Heart right ventricle (tissue), 16 donors: ENCODE measurements at regions not wholly inside any gene's neighbourhood (a gene's known extent, or its start where the extent isn't known, plus 50 kb on each side); places are given as distances from the start of the nearest gene placed in this dataset.

Experiments
- ATAC-seq, 8 donors: fragments of 200-7000 bp; cut with Tn5 transposase; one replicate each; pipeline ENCODE4 v1.9.1; 2020; ENCODE audit warnings: mild to moderate bottlenecking in 8 of 8, moderate library complexity in 8 of 8, moderate number of reproducible peaks in 1 of 8
- DNase-seq, 2 donors: peaks; one replicate each; pipeline ENCODE4 v3.0.0-alpha.2; 2020
- H3K27ac ChIP-seq, 10 donors: fragments of 200-600 bp; sonication (generic) in 2 of 10; one replicate each; pipeline versions ENCODE4 v1.5.0 to v1.8.0; 2020 to 2022; ENCODE audit warnings: mild to moderate bottlenecking in 3 of 10
- H3K27me3 ChIP-seq, 7 donors: fragments of 200-600 bp; one replicate each; pipeline ENCODE4 v1.8.0; 2021 to 2022; ENCODE audit warnings: mild to moderate bottlenecking in 2 of 7
- H3K36me3 ChIP-seq, 9 donors: fragments of 200-600 bp; sonication (generic) in 1 of 9; one replicate each; pipeline versions ENCODE4 v1.5.0 to v1.8.0; 2020 to 2022; ENCODE audit warnings: mild to moderate bottlenecking in 2 of 9
- H3K4me1 ChIP-seq, 9 donors: fragments of 200-600 bp; sonication (generic) in 1 of 9; one replicate each; pipeline versions ENCODE4 v1.5.0 to v1.8.0; 2020 to 2022; ENCODE audit warnings: mild to moderate bottlenecking in 4 of 9
- H3K4me3 ChIP-seq, 10 donors: fragments of 200-600 bp; sonication (generic) in 2 of 10; one replicate each; pipeline versions ENCODE4 v1.5.0 to v1.8.0; 2020 to 2022; ENCODE audit warnings: mild to moderate bottlenecking in 7 of 10, moderate library complexity in 2 of 10
- H3K9me3 ChIP-seq, 11 donors: fragments of 200-600 bp in 10 of 11; sonication (generic) in 2 of 11; one replicate each; pipeline versions ENCODE4 v1.5.0 to v1.8.0; 2013 to 2022; ENCODE audit warnings: mild to moderate bottlenecking in 2 of 11, control low read depth in 1 of 11, moderate library complexity in 1 of 11
- WGBS, 2 donors: extraction: QIAGEN DNeasy Blood & Tissue Kit; methylation state at CpG; one replicate each; pipeline ENCODE4 v1.1.7; 2013; ENCODE audit warnings: inconsistent platforms in 1 of 2; 5-methylcytosine and 5-hydroxymethylcytosine counted together
- intact Hi-C, 10 donors: fragments of 100-400 bp; cut with DNase I; formaldehyde crosslinking; loops; one replicate each; pipeline versions ENCODE4 v1.11.1 to v1.14.2; 2022
- TF ChIP-seq, protein P1 (sequence below), 9 donors: fragments of 200-600 bp; sonication (generic) in 2 of 9; IDR thresholded peaks; one replicate each; pipeline versions ENCODE4 v1.5.0 to v1.8.0; 2021 to 2022; ENCODE audit warnings: antibody characterized with exemption in 9 of 9, mild to moderate bottlenecking in 5 of 9, moderate library complexity in 1 of 9
- donor health status: Arrhythmogenic right ventricular cardiomyopathy.
- donor health status: ischemic (EF 13 %, LVEDD 7.1; RV severe dilation, severe dysfunction).
- donor health status: healthy with polysubstance abuse.
- donor health status: DM: no; HTN: yes; CAD: no.
- donor health status: DM: no; HTN: no; CAD: no.
- donor health status: ischemic (EF 25% LVEDD 6.9; RV normal size, moderate dysfunction).
- donor health status: ischemic (EF 25% LVEDD 5.7; RV mildly dilated, moderate dysfunction).
- donor health status: healthy.
- donor health status: DM: yes; HTN: yes; CAD: no.
- donor health status: Ischemic cardiomyopathy.
- donor health status: ischemic (EF 35%, LVEDD 5.7; RV mildly dilated, moderate dysfunction).
- donor health status: nonischemic (EF 11% LVEDD 7.7; RV severe dilation, severe dysfunction).
- donor health status: DM: yes; HTN: yes; CAD: no.
- donor health status: PGD.
- donor health status: ischemic (EF 29% LVEDD 5.4; RV normal size, mild dysfunction).
- donor health status: nonischemic (EF 23%, LVEDD 6.1; RV moderate dilation, normal function).

DNA sequence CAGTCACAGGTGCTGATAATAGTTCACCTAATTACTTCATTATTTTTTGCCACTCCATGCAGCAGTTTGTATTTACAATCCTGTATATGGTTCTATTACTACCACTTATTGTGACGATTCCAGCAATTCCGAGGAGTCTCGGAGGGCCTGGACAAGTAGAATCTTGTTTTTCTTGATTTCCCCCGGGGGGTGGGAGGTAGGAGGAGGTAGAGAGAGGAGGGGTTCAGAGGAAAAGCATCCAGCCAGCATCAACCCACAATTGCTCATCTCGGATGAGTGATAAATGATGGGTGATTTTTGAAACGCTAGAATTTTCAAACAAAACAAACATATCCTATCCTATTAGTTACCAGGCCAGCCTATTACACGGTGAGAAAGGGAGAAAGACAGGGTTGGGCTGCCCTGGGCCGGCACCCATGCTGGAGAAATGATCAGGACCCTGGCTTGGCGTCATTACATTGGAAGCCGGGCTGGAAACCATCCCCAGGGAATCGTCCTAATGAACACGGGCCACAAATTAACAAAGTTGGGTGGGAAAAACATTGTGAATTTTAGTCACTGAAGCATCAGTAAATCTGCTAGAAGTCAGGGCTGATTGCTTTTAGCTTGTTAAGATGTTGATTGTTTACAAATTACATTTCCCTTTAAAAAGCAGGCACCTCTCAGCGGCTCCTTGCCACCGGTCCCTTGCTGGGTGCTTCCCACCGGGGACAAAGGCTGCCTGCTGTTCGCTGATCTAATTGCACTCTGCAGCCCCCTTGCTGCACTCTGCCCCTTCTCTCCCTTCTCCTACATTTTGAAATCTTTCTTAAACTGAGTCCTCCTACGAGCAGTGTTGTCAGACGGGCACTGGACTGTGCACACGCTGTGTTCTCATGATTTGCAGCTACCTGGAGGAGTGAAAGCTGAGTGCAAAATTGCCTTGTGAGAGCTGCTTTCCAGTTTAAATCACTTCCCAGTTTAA, 95.5 kb downstream of the FAM204A start:
- intact Hi-C loops: loop anchor here in 5 of 10 donors (10.0 kb wide), 2 partner anchors 712 to 1032 kb away; no protein-coding TSS in a partner anchor
- no peak overlapping the region for H3K27ac ChIP-seq
- H3K9me3 ChIP-seq: no peaks in the 10 kb centered on the region
- H3K4me1 ChIP-seq: no peaks in the 10 kb centered on the region
- 8 to 11% methylated on average over 19 of the region's 19 CpGs for WGBS, 2 donors
- TF ChIP-seq, protein P1, sequence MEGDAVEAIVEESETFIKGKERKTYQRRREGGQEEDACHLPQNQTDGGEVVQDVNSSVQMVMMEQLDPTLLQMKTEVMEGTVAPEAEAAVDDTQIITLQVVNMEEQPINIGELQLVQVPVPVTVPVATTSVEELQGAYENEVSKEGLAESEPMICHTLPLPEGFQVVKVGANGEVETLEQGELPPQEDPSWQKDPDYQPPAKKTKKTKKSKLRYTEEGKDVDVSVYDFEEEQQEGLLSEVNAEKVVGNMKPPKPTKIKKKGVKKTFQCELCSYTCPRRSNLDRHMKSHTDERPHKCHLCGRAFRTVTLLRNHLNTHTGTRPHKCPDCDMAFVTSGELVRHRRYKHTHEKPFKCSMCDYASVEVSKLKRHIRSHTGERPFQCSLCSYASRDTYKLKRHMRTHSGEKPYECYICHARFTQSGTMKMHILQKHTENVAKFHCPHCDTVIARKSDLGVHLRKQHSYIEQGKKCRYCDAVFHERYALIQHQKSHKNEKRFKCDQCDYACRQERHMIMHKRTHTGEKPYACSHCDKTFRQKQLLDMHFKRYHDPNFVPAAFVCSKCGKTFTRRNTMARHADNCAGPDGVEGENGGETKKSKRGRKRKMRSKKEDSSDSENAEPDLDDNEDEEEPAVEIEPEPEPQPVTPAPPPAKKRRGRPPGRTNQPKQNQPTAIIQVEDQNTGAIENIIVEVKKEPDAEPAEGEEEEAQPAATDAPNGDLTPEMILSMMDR (IDR thresholded peaks at IDR 0.05): no peak
- no peak overlapping the region for H3K4me3 ChIP-seq
- no peaks in the 10 kb centered on the region for H3K36me3 ChIP-seq
- H3K27me3 ChIP-seq: peaks cover 10 to 92% (median 79%) of the 10 kb centered on the region in 7 donors
- DNase-seq (no peak), ATAC-seq (no peak)

DNA sequence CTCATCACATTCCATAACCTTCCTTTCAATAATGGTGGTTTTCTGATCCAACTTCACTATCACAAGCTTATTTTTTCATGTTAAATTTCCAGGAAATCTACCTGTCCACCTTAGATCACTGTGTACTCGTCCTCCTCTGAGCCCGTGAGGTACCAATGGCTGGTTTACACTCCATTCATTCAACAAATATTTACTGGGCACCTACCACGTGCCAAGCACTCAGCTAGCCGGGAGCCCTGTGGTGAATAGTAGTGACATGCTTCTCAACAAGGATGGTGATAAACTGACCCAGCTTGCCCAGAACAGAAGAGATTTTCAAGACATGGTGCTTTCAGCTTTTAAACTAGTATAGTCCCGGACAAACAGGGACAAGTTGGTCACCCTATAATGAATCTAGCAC, 98.2 kb downstream of the FAM204A start:
- Histone ChIP-seq H3K4me1 (no peaks in the 10 kb centered on the region), H3K27ac (no peak overlapping the region), H3K4me3 (no peak overlapping the region), H3K27me3 (peaks cover 10 to 91% (median 90%) of the 10 kb centered on the region in 7 donors), H3K9me3 (no peaks in the 10 kb centered on the region), H3K36me3 (no peaks in the 10 kb centered on the region)
- TF ChIP-seq, protein P1 (IDR thresholded peaks at IDR 0.05): no peak
- intact Hi-C loops: loop anchor here in 8 of 10 donors (5.0 to 10.0 kb wide), 5 partner anchors 707 to 1029 kb away; no protein-coding TSS in a partner anchor
- ATAC-seq (no peak), DNase-seq (no peak)
- WGBS, 2 donors: 52 to 63% methylated on average over 5 of the region's 5 CpGs

DNA sequence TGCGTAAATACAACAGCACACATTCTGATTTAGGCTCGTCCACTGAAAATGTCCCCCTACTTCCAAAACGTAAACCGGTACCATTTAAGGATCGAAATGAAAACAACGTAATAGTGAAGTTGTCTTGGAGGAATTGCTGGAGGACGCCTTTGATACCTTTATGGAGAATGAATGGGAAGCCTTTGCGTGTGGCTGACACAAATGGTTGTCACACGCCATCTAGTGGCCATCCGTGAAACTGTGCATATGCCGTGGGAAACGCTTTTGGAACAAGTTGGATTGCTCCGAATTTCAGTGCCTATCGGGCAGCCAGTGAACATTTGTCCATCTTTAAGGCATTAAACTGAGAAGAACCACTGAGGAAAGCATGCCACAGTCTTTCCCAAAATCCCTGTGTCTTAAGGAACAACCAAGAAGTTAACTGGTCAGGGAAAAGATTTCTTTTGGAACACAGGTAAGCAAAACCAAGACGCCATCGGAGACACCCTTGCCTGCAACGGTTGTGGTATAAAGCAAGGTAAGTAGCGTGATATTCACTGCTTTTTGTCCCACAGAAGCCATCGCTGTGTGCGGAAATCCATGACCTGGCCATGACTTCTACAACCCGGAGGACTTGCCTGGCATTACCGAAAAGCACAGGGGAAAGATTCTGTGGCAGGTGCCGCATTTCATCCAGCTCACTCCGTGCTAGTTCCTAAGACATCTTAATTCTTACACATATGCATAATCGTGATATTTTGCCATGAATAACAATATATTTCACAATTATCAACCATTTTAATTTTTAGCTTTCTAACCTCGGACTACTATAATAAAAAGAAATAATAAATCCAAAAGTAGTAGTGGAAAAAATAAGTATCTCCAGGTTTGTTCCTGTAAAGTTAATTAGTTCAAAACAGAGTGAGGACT, 100.6 kb downstream of the FAM204A start:
- H3K4me1 ChIP-seq: no peaks in the 10 kb centered on the region
- no peak overlapping the region for H3K4me3 ChIP-seq
- ATAC-seq (peak in 6 of 8 donors; percentile 43 to 68 (median 60)), DNase-seq (peak; percentile 67)
- intact Hi-C loops: loop anchor here (1.0 to 10.0 kb wide), 10 partner anchors 704 to 1027 kb away; no protein-coding TSS in a partner anchor
- H3K27me3 ChIP-seq: peaks cover under 1 to 93% (median 86%) of the 10 kb centered on the region in 7 donors
- no peak overlapping the region for H3K27ac ChIP-seq
- 24 to 29% methylated on average over 26 of the region's 26 CpGs for WGBS, 2 donors
- TF ChIP-seq, protein P1 (IDR thresholded peaks at IDR 0.05): peak; percentile 80 to 96 (median 91)
- H3K9me3 ChIP-seq: no peaks in the 10 kb centered on the region
- no peaks in the 10 kb centered on the region for H3K36me3 ChIP-seq

DNA sequence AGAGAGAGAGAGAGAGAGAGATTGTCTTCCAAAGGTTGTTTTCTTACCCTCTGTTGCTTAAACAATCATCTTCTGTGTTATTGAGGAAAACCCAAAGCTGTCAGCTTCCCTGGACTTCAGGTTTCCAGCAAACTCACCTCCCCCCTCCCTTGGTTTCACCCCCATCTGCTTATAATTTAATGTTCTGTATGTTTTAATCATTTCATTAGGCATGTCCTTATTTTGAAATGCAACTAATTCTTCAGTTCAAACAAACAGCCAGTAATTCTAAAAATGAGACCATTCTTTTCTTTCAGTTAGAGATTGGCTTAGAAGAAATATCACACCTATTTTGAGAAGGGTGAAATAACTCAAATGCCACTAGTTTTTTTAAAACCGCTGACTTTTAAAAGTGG, 102.9 kb downstream of the FAM204A start:
- intact Hi-C loops: loop anchor here in 2 of 10 donors (10.0 kb wide), 2 partner anchors 374 to 1024 kb away; no protein-coding TSS in a partner anchor
- Histone ChIP-seq H3K27me3 (peaks cover 0 to 93% (median 82%) of the 10 kb centered on the region in 7 donors), H3K4me3 (no peak overlapping the region), H3K27ac (no peak overlapping the region), H3K4me1 (no peaks in the 10 kb centered on the region), H3K36me3 (no peaks in the 10 kb centered on the region), H3K9me3 (no peaks in the 10 kb centered on the region)
- 60 to 65% methylated on average over 1 of the region's 1 CpG for WGBS, 2 donors
- TF ChIP-seq, protein P1 (IDR thresholded peaks at IDR 0.05): no peak
- ATAC-seq (no peak), DNase-seq (no peak)
